H1 (cell line): ENCODE measurements at regions not wholly inside any gene's neighbourhood (a gene's known extent, or its start where the extent isn't known, plus 50 kb on each side); places are given as distances from the start of the nearest gene placed in this dataset.

Experiments used
- CTCF ChIA-PET: fragments of 300-600 bp; sonication (Branson Sonifier 250); formaldehyde crosslinking; loops from one replicate; lab custom pipeline; 2021; ENCODE audit not compliant: partially characterized antibody; lab: Charles Lee
- POLR2A ChIA-PET: fragments of 300-600 bp; sonication (Branson Sonifier 250); formaldehyde crosslinking; loops from one replicate; lab custom pipeline; 2021; ENCODE audit warnings: inconsistent platforms; ENCODE audit not compliant: partially characterized antibody; lab: Charles Lee
- DNase-seq, 2 experiments: peaks; one replicate each; pipeline versions ENCODE4 v3.0.0 to v3.0.0-alpha.2; 2010 to 2022; ENCODE audit warnings: low spot score in 2 of 2, low read depth in 1 of 2, mixed read lengths in 1 of 2
- FAIRE-seq: peaks from 2 replicates; lab custom pipeline; 2011; peaks lifted over from hg19 to GRCh38; lab: Jason Lieb, UNC
- H2AFZ ChIP-seq: 2 replicates; pipeline ENCODE4 v1.8.1; 2012; ENCODE audit warnings: low read length, inconsistent platforms
- H2AK5ac ChIP-seq: 2 replicates; pipeline ENCODE4 v1.6.1; 2013; ENCODE audit warnings: low read depth, low read length
- H2BK120ac ChIP-seq: replicated peaks from 2 replicates; pipeline ENCODE3; 2013; ENCODE audit warnings: low read depth, low read length, inconsistent platforms
- H2BK12ac ChIP-seq: 2 replicates; pipeline ENCODE4 v1.6.1; 2013; ENCODE audit warnings: low read depth, low read length
- H2BK15ac ChIP-seq: 2 replicates; pipeline ENCODE4 v1.6.1; 2013; ENCODE audit warnings: low read length
- H2BK20ac ChIP-seq: 2 replicates; pipeline ENCODE4 v1.6.1; 2013; ENCODE audit warnings: low read length
- H2BK5ac ChIP-seq: 2 replicates; pipeline ENCODE4 v1.6.1; 2013; ENCODE audit warnings: low read depth, low read length
- H3K14ac ChIP-seq: 2 replicates; pipeline ENCODE4 v1.6.1; 2013; ENCODE audit warnings: inconsistent platforms; ENCODE audit not compliant: insufficient read length
- H3K18ac ChIP-seq: 2 replicates; pipeline ENCODE4 v1.6.1; 2013; ENCODE audit warnings: low read length; ENCODE audit errors: extremely low read depth
- H3K23ac ChIP-seq: 2 replicates; pipeline ENCODE4 v1.6.1; 2013; ENCODE audit warnings: inconsistent platforms; ENCODE audit not compliant: insufficient read length
- H3K23me2 ChIP-seq: 2 replicates; pipeline ENCODE4 v1.6.1; 2013; ENCODE audit warnings: low read depth, low read length
- H3K27ac ChIP-seq: 2 replicates; pipeline ENCODE4 v1.6.1; 2011; ENCODE audit warnings: low read depth, low read length, inconsistent platforms
- H3K27me3 ChIP-seq, 4 experiments: replicated peaks in 1 of 4; 1 replicate in 1 of 4; 2 replicates in 3 of 4; pipeline versions ENCODE4 v1.6.1 to v1.8.1; 2011 to 2013; ENCODE audit warnings: low read length in 3 of 4, mild to moderate bottlenecking in 3 of 4, inconsistent platforms in 2 of 4, mixed read lengths in 2 of 4, moderate library complexity in 1 of 4; ENCODE audit not compliant: control insufficient read depth in 3 of 4, insufficient read depth in 3 of 4; ENCODE audit errors: extremely low read depth in 1 of 4
- H3K36me3 ChIP-seq, 4 experiments: 2 replicates each; pipeline versions ENCODE4 v1.6.1 to v1.8.1; 2011 to 2013; ENCODE audit warnings: mild to moderate bottlenecking in 4 of 4, low read length in 3 of 4, moderate library complexity in 2 of 4, control low read depth in 1 of 4, inconsistent platforms in 1 of 4; ENCODE audit not compliant: insufficient read depth in 4 of 4, control insufficient read depth in 2 of 4
- H3K4ac ChIP-seq: replicated peaks from 2 replicates; pipeline ENCODE3; 2013; ENCODE audit warnings: low read length, low read depth, mixed read lengths, inconsistent platforms; ENCODE audit not compliant: insufficient read length
- H3K4me1 ChIP-seq, 4 experiments: replicated peaks in 1 of 4; 1 replicate in 1 of 4; 2 replicates in 3 of 4; pipeline versions ENCODE4 v1.6.1 to v1.8.1; 2011 to 2013; ENCODE audit warnings: low read length in 3 of 4, inconsistent platforms in 2 of 4, mixed read lengths in 1 of 4; ENCODE audit not compliant: insufficient read depth in 4 of 4, control insufficient read depth in 3 of 4
- H3K4me2 ChIP-seq, 2 experiments: 2 replicates each; pipeline versions ENCODE4 v1.6.1 to v1.8.1; 2011 to 2013; ENCODE audit warnings: low read depth in 2 of 2, low read length in 2 of 2, control low read depth in 1 of 2, inconsistent platforms in 1 of 2, mild to moderate bottlenecking in 1 of 2; ENCODE audit not compliant: insufficient read depth in 1 of 2
- H3K4me3 ChIP-seq, 4 experiments: fragments of 200-600, 300-600 bp in 1 of 4; sonication (generic), shearing (Covaris generic), sonication (Bioruptor Twin) in 1 of 4; 2 replicates each; pipeline versions ENCODE4 v1.5.1 to v1.8.1; 2011 to 2016; ENCODE audit warnings: low read length in 4 of 4, low read depth in 3 of 4, control low read depth in 2 of 4, inconsistent platforms in 2 of 4, mild to moderate bottlenecking in 2 of 4, mixed read lengths in 1 of 4, moderate library complexity in 1 of 4; ENCODE audit not compliant: insufficient read depth in 2 of 4; ENCODE audit errors: extremely low read depth in 1 of 4
- H3K56ac ChIP-seq: replicated peaks from 2 replicates; pipeline ENCODE3; 2013; ENCODE audit warnings: low read depth, mild to moderate bottlenecking, mixed read lengths, low read length, inconsistent platforms; ENCODE audit not compliant: insufficient read length
- H3K79me1 ChIP-seq: 2 replicates; pipeline ENCODE4 v1.6.1; 2013; ENCODE audit warnings: low read depth, low read length, control low read depth
- H3K79me2 ChIP-seq, 2 experiments: 2 replicates each; pipeline versions ENCODE4 v1.6.1 to v1.8.1; 2012 to 2013; ENCODE audit warnings: low read length in 2 of 2, mild to moderate bottlenecking in 2 of 2, inconsistent platforms in 1 of 2; ENCODE audit not compliant: insufficient read depth in 2 of 2, control insufficient read depth in 1 of 2
- H3K9ac ChIP-seq, 4 experiments: replicated peaks in 1 of 4; 1 replicate in 1 of 4; 2 replicates in 3 of 4; pipeline versions ENCODE4 v1.6.1 to v1.8.1; 2011 to 2013; ENCODE audit warnings: low read depth in 3 of 4, low read length in 3 of 4, control low read depth in 2 of 4, mild to moderate bottlenecking in 2 of 4, moderate library complexity in 2 of 4, inconsistent platforms in 1 of 4; ENCODE audit errors: extremely low read depth in 1 of 4
- H3K9me3 ChIP-seq, 2 experiments: 2 replicates each; pipeline versions ENCODE4 v1.6.1 to v1.8.1; 2012 to 2013; ENCODE audit warnings: mild to moderate bottlenecking in 2 of 2, moderate library complexity in 2 of 2, control low read depth in 1 of 2, inconsistent platforms in 1 of 2, low read depth in 1 of 2, low read length in 1 of 2, mixed read lengths in 1 of 2; ENCODE audit not compliant: insufficient read depth in 2 of 2
- H4K20me1 ChIP-seq, 2 experiments: replicated peaks in 1 of 2; 2 replicates each; pipeline versions ENCODE3 to v1.8.1; 2011 to 2013; ENCODE audit warnings: inconsistent platforms in 2 of 2, low read length in 2 of 2, mild to moderate bottlenecking in 1 of 2; ENCODE audit not compliant: insufficient read depth in 2 of 2, control insufficient read depth in 1 of 2
- H4K5ac ChIP-seq: 2 replicates; pipeline ENCODE4 v1.6.1; 2013; ENCODE audit warnings: low read length, low read depth, mixed read lengths, inconsistent platforms; ENCODE audit not compliant: insufficient read length
- H4K8ac ChIP-seq: 2 replicates; pipeline ENCODE4 v1.8.0; 2013; ENCODE audit warnings: mild to moderate bottlenecking, moderate library complexity, low read length, inconsistent platforms; ENCODE audit not compliant: insufficient read depth; ENCODE audit errors: extremely low read depth
- H4K91ac ChIP-seq: replicated peaks from 2 replicates; pipeline ENCODE3; 2013; ENCODE audit warnings: low read length, mixed read lengths, inconsistent platforms; ENCODE audit not compliant: insufficient read length
- CBX8 ChIP-seq: fragments of 300-800, 300-1000 bp; sonication (generic); IDR thresholded peaks from 2 replicates; pipeline ENCODE4 v1.7.1; 2016; ENCODE audit warnings: low read depth, low read length, borderline replicate concordance
- JUN ChIP-seq: IDR thresholded peaks from 2 replicates; pipeline ENCODE4 v1.6.1; 2011; ENCODE audit warnings: low read depth, mild to moderate bottlenecking, improper control_type of control experiment, low read length
- MAX ChIP-seq: IDR thresholded peaks from 2 replicates; pipeline ENCODE4 v1.6.1; 2012; ENCODE audit warnings: inconsistent platforms
- RXRA ChIP-seq: IDR thresholded peaks from 2 replicates; pipeline ENCODE4 v1.6.1; 2011; ENCODE audit warnings: low read depth, mild to moderate bottlenecking, low read length, moderate library complexity; ENCODE audit not compliant: insufficient read depth
- SP4 ChIP-seq: IDR thresholded peaks from 2 replicates; pipeline ENCODE4 v1.6.1; 2012; ENCODE audit warnings: low read length, inconsistent platforms
- SRF ChIP-seq: IDR thresholded peaks from 2 replicates; pipeline ENCODE4 v1.6.1; 2011; ENCODE audit warnings: mild to moderate bottlenecking, low read depth, low read length, moderate library complexity
- SUZ12 ChIP-seq: fragments of 200-600 bp; sonication (generic); IDR thresholded peaks from 2 replicates; pipeline ENCODE4 v1.6.1; 2012; ENCODE audit warnings: mild to moderate bottlenecking, inconsistent platforms, low read length, moderate library complexity, mixed read lengths
- TBP ChIP-seq: IDR thresholded peaks from 2 replicates; pipeline ENCODE4 v1.6.1; 2011; ENCODE audit warnings: low read depth, low read length, improper control_type of control experiment
- WGBS, 2 experiments: shearing (Covaris generic) in 1 of 2; methylation state at CpG; one replicate each; pipeline versions ENCODE4 v1.1.6 to v1.1.7; 2013 to 2015; ENCODE audit warnings: low lambda C conversion rate in 2 of 2, mixed read lengths in 2 of 2, inconsistent platforms in 1 of 2, low coverage in 1 of 2, missing lambda C conversion rate in 1 of 2; ENCODE audit not compliant: insufficient replicate concordance in 2 of 2, insufficient coverage in 1 of 2, insufficient read length in 1 of 2; ENCODE audit errors: extremely low coverage in 1 of 2, missing lambda C conversion rate in 1 of 2; 5-methylcytosine and 5-hydroxymethylcytosine counted together
- TF ChIP-seq, protein P1 (sequence below): IDR thresholded peaks from 2 replicates; pipeline ENCODE4 v1.6.1; 2011; ENCODE audit warnings: low read depth, mild to moderate bottlenecking, low read length; ENCODE audit not compliant: insufficient read depth

DNA sequence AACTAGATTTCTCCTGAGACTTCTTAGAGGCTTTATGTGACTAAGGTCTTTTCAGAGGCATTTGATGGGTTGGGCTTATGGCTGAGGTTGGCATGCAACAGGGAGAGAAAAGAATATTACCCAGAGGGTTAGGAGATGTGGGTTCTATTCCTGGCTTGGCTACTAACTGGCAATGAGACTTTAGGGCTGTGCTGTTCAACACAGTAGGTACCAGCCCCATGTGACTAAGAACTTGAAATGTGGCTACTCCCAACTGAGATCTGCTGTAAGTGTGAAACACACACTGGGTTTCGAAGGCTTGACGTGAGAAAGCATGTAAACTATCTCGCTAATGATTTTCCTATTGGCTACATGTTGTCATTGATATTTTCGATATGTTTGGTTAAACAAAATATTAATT is 324.9 kb upstream of the SLC14A2 start:
- Histone ChIP-seq H2BK12ac (no peak overlapping the region), H4K20me1 (no peaks in the 10 kb centered on the region), H3K4ac (no peak overlapping the region), H3K36me3 (no peaks in the 10 kb centered on the region), H2BK15ac (no peak overlapping the region), H3K27me3 (no peaks in the 10 kb centered on the region), H3K79me1 (no peaks in the 10 kb centered on the region), H2BK5ac (no peak overlapping the region), H3K79me2 (no peaks in the 10 kb centered on the region), H2BK120ac (no peak overlapping the region), H3K4me1 (no peaks in the 10 kb centered on the region), H3K18ac (no peak overlapping the region), H4K5ac (no peak overlapping the region), H3K4me2 (no peak overlapping the region), H3K9ac (no peak overlapping the region), H3K56ac (no peak overlapping the region), H3K23me2 (no peaks in the 10 kb centered on the region), H4K8ac (no peak overlapping the region), H2BK20ac (no peak overlapping the region), H3K9me3 (no peaks in the 10 kb centered on the region), H3K23ac (no peak overlapping the region), H2AK5ac (no peak overlapping the region), H3K4me3 (no peak overlapping the region), H3K27ac (no peak overlapping the region), H3K14ac (no peak overlapping the region), H4K91ac (no peak overlapping the region), H2AFZ (no peak overlapping the region)
- ChIA-PET POLR2A (no interaction called here), CTCF (no interaction called here)
- 91% methylated on average over 4 of the region's 4 CpGs; no CpG with 5 or more reads in 1 of the 2 experiments for WGBS, 2 experiments
- DNase-seq = no peak
- no peak for FAIRE-seq
- TF ChIP-seq MAX = no peak
- TF ChIP-seq, protein P1, sequence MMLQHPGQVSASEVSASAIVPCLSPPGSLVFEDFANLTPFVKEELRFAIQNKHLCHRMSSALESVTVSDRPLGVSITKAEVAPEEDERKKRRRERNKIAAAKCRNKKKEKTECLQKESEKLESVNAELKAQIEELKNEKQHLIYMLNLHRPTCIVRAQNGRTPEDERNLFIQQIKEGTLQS = no peak
- no peak for TF ChIP-seq SUZ12
- TF ChIP-seq SRF = no peak
- no peak for TF ChIP-seq JUN
- no peak for TF ChIP-seq TBP
- no peak for TF ChIP-seq RXRA
- no peak for TF ChIP-seq SP4
- TF ChIP-seq CBX8 = no peak
